PC-3 (cell line): ENCODE measurements at regions not wholly inside any gene's neighbourhood (a gene's known extent, or its start where the extent isn't known, plus 50 kb on each side); places are given as distances from the start of the nearest gene placed in this dataset.

Experiments
- ATAC-seq: fragments of 200-7000 bp; cut with Tn5 transposase; 2 replicates; pipeline ENCODE4 v1.9.1; 2020; ENCODE audit warnings: mild to moderate bottlenecking, moderate library complexity
- BruUV-seq: library from RNA; stranded (reverse); fragments of 400-500 nt; replicated peaks from 2 replicates; lab custom pipeline; 2021; lab: Mats Ljungman, UMichigan
- CTCF ChIA-PET: fragments of 300-600 bp; sonication (Branson Sonifier 250); formaldehyde crosslinking; loops from one replicate; lab custom pipeline; 2022; ENCODE audit warnings: antibody characterized with exemption; lab: Charles Lee
- POLR2A ChIA-PET: fragments of 300-600 bp; sonication (Branson Sonifier 250); formaldehyde crosslinking; loops from one replicate; lab custom pipeline; 2022; ENCODE audit warnings: antibody characterized with exemption; ENCODE audit not compliant: unreplicated experiment; lab: Charles Lee
- DNase-seq: peaks from one replicate; pipeline ENCODE4 v3.0.0-alpha.2; 2015
- H2AFZ ChIP-seq: fragments of 300-600 bp; sonication (generic); 2 replicates; pipeline ENCODE4 v1.6.0; 2016; ENCODE audit warnings: antibody characterized with exemption, low read length
- H3F3A ChIP-seq: fragments of 300-600 bp; sonication (generic); one replicate; pipeline ENCODE4 v1.6.0; 2017; ENCODE audit warnings: antibody characterized with exemption, low read length, control low read depth, mild to moderate bottlenecking; ENCODE audit not compliant: unreplicated experiment
- H3K27ac ChIP-seq: fragments of 300-600 bp; sonication (generic); 2 replicates; pipeline ENCODE4 v1.5.1; 2016; ENCODE audit warnings: mild to moderate bottlenecking, low read length
- H3K27me3 ChIP-seq: fragments of 300-600 bp; sonication (generic); 2 replicates; pipeline ENCODE4 v1.6.1; 2016; ENCODE audit warnings: low read length, mixed read lengths
- H3K36me3 ChIP-seq: fragments of 300-600 bp; sonication (generic); 2 replicates; pipeline ENCODE4 v1.6.1; 2016; ENCODE audit warnings: low read depth, mixed run types, low read length, mixed read lengths
- H3K4me1 ChIP-seq: fragments of 300-600 bp; sonication (generic); 2 replicates; pipeline ENCODE4 v1.5.1; 2016; ENCODE audit warnings: low read length; ENCODE audit not compliant: insufficient read depth
- H3K4me2 ChIP-seq: fragments of 300-600 bp; sonication (generic); 2 replicates; pipeline ENCODE4 v1.6.0; 2016; ENCODE audit warnings: low read length
- H3K4me3 ChIP-seq: fragments of 300-600 bp; sonication (generic); 2 replicates; pipeline ENCODE4 v1.5.1; 2016; ENCODE audit warnings: mild to moderate bottlenecking, low read length, mixed read lengths
- H3K79me2 ChIP-seq: fragments of 300-600 bp; sonication (generic); 2 replicates; pipeline ENCODE4 v1.6.1; 2017; ENCODE audit warnings: low read length, mixed read lengths
- H3K9ac ChIP-seq: fragments of 300-600 bp; sonication (generic); 2 replicates; pipeline ENCODE4 v1.6.0; 2016; ENCODE audit warnings: mild to moderate bottlenecking, low read length
- H3K9me2 ChIP-seq: fragments of 300-600 bp; sonication (generic); replicated peaks from 2 replicates; pipeline ENCODE4 v1.6.1; 2016; ENCODE audit warnings: mixed run types, low read length, mixed read lengths
- H3K9me3 ChIP-seq: fragments of 300-600 bp; sonication (generic); 2 replicates; pipeline ENCODE4 v1.6.1; 2016; ENCODE audit warnings: low read length, mixed read lengths
- H4K20me1 ChIP-seq: fragments of 300-600 bp; sonication (generic); 2 replicates; pipeline ENCODE4 v1.6.1; 2016; ENCODE audit warnings: low read length, mixed read lengths
- CTCF ChIP-seq: fragments of 300-600 bp; sonication (generic); conservative IDR thresholded peaks from 2 replicates; pipeline ENCODE4 v1.5.1; 2017; ENCODE audit warnings: antibody characterized with exemption, low read depth, mild to moderate bottlenecking, low read length
- EZH2 ChIP-seq: fragments of 300-600 bp; sonication (generic); IDR thresholded peaks from one replicate; pipeline ENCODE4 v1.6.1; 2017; ENCODE audit warnings: antibody characterized with exemption, mild to moderate bottlenecking, low read length; ENCODE audit not compliant: unreplicated experiment
- EZH2phosphoT487 ChIP-seq: fragments of 300-600 bp; sonication (generic); IDR thresholded peaks from 2 replicates; pipeline ENCODE4 v1.6.1; 2018; ENCODE audit warnings: mild to moderate bottlenecking, antibody characterized with exemption, low read length, borderline replicate concordance
- intact Hi-C: fragments of 100-400 bp; cut with micrococcal nuclease; formaldehyde crosslinking; loops from 2 replicates; pipeline ENCODE4 v1.9.0; 2023

- H3K27ac ChIP-seq = no peak overlapping the region
- POLR2A ChIA-PET = no interaction called here
- ATAC-seq (no peak), DNase-seq (no peak)
- H2AFZ ChIP-seq = no peak overlapping the region
- H3F3A ChIP-seq = no peaks in the 10 kb centered on the region
- CTCF ChIA-PET = no interaction called here
- H3K4me3 ChIP-seq = no peak overlapping the region
- no peaks in the 10 kb centered on the region for H3K79me2 ChIP-seq
- H3K4me2 ChIP-seq = no peak overlapping the region
- no TSS peak for BruUV-seq
- H3K36me3 ChIP-seq = no peaks in the 10 kb centered on the region
- H3K27me3 ChIP-seq = no peaks in the 10 kb centered on the region
- H4K20me1 ChIP-seq = no peaks in the 10 kb centered on the region
- H3K4me1 ChIP-seq = no peaks in the 10 kb centered on the region
- H3K9me2 ChIP-seq = no peaks in the 10 kb centered on the region
- no peaks in the 10 kb centered on the region for H3K9me3 ChIP-seq
- TF ChIP-seq EZH2phosphoT487 (no peak), EZH2 (no peak), CTCF (no peak)
- no peak overlapping the region for H3K9ac ChIP-seq
- intact Hi-C loops = no loop called here
Measured at GRCh38 chr11:70574725-70575347, 176.5 kb downstream of the CTTN start.

GRCh38 chr11:70575396-70576060 is 177.2 kb downstream of the CTTN start:
- intact Hi-C loops = no loop called here
- Histone ChIP-seq H3K27me3 (no peaks in the 10 kb centered on the region), H3K27ac (no peak overlapping the region), H3F3A (no peaks in the 10 kb centered on the region), H3K36me3 (no peaks in the 10 kb centered on the region), H3K9me2 (no peaks in the 10 kb centered on the region), H3K4me3 (no peak overlapping the region), H2AFZ (no peak overlapping the region), H3K4me1 (no peaks in the 10 kb centered on the region), H3K79me2 (no peaks in the 10 kb centered on the region), H4K20me1 (no peaks in the 10 kb centered on the region), H3K9me3 (no peaks in the 10 kb centered on the region), H3K9ac (no peak overlapping the region), H3K4me2 (no peak overlapping the region)
- POLR2A ChIA-PET = no interaction called here
- no TSS peak for BruUV-seq
- no peak for TF ChIP-seq CTCF
- TF ChIP-seq EZH2 = no peak
- TF ChIP-seq EZH2phosphoT487 = no peak
- ATAC-seq = no peak
- CTCF ChIA-PET = no interaction called here
- no peak for DNase-seq

- Histone ChIP-seq H3K9me3 (no peaks in the 10 kb centered on the region), H3K4me2 (no peak overlapping the region), H3K27me3 (no peaks in the 10 kb centered on the region), H3K4me3 (no peak overlapping the region), H3K79me2 (no peaks in the 10 kb centered on the region), H2AFZ (no peak overlapping the region), H3F3A (no peaks in the 10 kb centered on the region), H3K9ac (no peak overlapping the region), H3K9me2 (no peaks in the 10 kb centered on the region), H3K27ac (no peak overlapping the region), H3K4me1 (no peaks in the 10 kb centered on the region), H4K20me1 (no peaks in the 10 kb centered on the region), H3K36me3 (no peaks in the 10 kb centered on the region)
- DNase-seq (no peak), ATAC-seq (no peak)
- TF ChIP-seq EZH2phosphoT487 (no peak), EZH2 (no peak), CTCF (no peak)
- intact Hi-C loops = no loop called here
- ChIA-PET CTCF (interaction anchor here (0.6 kb wide), 1 partner anchor 94 kb away, joined by 4 read pairs; no protein-coding TSS in a partner anchor), POLR2A (no interaction called here)
- no TSS peak for BruUV-seq
Measured at GRCh38 chr11:70577258-70577603, 178.9 kb downstream of the CTTN start.
